Calu3 (cell line): ENCODE measurements at regions not wholly inside any gene's neighbourhood (a gene's known extent, or its start where the extent isn't known, plus 50 kb on each side); places are given as distances from the start of the nearest gene placed in this dataset.

ENCODE experiments used
- BruUV-seq: library from RNA; stranded (reverse); fragments of 400-500 nt; replicated peaks from 2 replicates; lab custom pipeline; 2021; lab: Mats Ljungman, UMichigan
- CTCF ChIA-PET: fragments of 300-600 bp; sonication (Branson Sonifier 250); formaldehyde crosslinking; loops from one replicate; lab custom pipeline; 2022; ENCODE audit warnings: antibody characterized with exemption; lab: Charles Lee
- DNase-seq: peaks from one replicate; pipeline ENCODE4 v3.0.0; 2022
- H3K27ac Mint-ChIP-seq: one replicate; pipeline ENCODE4 v1.8.0; 2022; ENCODE audit warnings: mixed read lengths; ENCODE audit not compliant: unreplicated experiment
- H3K27me3 Mint-ChIP-seq: one replicate; pipeline ENCODE4 v1.8.0; 2022; ENCODE audit warnings: mixed read lengths; ENCODE audit not compliant: unreplicated experiment
- H3K36me3 Mint-ChIP-seq: one replicate; pipeline ENCODE4 v1.8.0; 2022; ENCODE audit warnings: mild to moderate bottlenecking, moderate library complexity, mixed read lengths; ENCODE audit not compliant: insufficient read depth, unreplicated experiment
- H3K4me1 Mint-ChIP-seq: one replicate; pipeline ENCODE4 v1.8.0; 2022; ENCODE audit warnings: mild to moderate bottlenecking, low read depth, mixed read lengths; ENCODE audit not compliant: unreplicated experiment
- H3K4me3 Mint-ChIP-seq: one replicate; pipeline ENCODE4 v1.8.0; 2022; ENCODE audit warnings: mild to moderate bottlenecking, low read depth, moderate library complexity, mixed read lengths; ENCODE audit not compliant: unreplicated experiment
- H3K9me3 Mint-ChIP-seq: one replicate; pipeline ENCODE4 v1.8.0; 2022; ENCODE audit warnings: low read depth, mixed read lengths; ENCODE audit not compliant: unreplicated experiment
- CTCF ChIP-seq: fragments of 200-600 bp; IDR thresholded peaks from one replicate; pipeline ENCODE4 v1.8.0; 2022; ENCODE audit warnings: antibody characterized with exemption; ENCODE audit not compliant: unreplicated experiment
- intact Hi-C: fragments of 100-400 bp; cut with micrococcal nuclease; formaldehyde crosslinking; loops from one replicate; pipeline ENCODE4 v1.10.0; 2022; ENCODE audit not compliant: unreplicated experiment

- no peak for TF ChIP-seq CTCF
- no peaks in the 10 kb centered on the region for H3K27me3 Mint-ChIP-seq
- H3K36me3 Mint-ChIP-seq = no peaks in the 10 kb centered on the region
- H3K9me3 Mint-ChIP-seq = no peaks in the 10 kb centered on the region
- no peak overlapping the region for H3K4me3 Mint-ChIP-seq
- BruUV-seq = no TSS peak
- H3K27ac Mint-ChIP-seq = no peak overlapping the region
- CTCF ChIA-PET = no interaction called here
- no peaks in the 10 kb centered on the region for H3K4me1 Mint-ChIP-seq
- intact Hi-C loops = loop anchor here (10.0 kb wide), 1 partner anchor 122 kb away; no protein-coding TSS in a partner anchor
- no peak for DNase-seq
These were observed 414.5 kb downstream of the MFSD1 start for GRCh38 chr3:159216311-159216710.

DNA sequence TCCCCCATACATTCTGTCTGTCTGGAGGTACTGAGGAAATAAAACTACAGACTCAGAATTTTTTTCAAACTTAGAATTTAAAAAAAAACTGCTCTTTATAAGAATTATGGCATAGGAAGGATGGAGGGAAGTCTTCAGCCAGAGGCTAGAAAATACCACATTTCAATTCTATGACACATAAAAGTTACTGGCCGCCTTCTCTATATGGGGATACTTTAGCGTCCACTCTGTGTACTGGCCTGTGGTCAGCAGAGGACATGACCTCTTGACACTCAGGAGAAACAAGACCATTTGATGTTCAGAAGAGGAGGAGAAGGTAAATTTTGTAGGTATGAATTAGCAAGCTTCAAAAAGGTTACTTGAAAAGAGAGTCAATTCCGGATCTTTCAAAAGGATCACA, 417.4 kb downstream of the MFSD1 start:
- H3K36me3 Mint-ChIP-seq = no peaks in the 10 kb centered on the region
- CTCF ChIA-PET = no interaction called here
- no peak overlapping the region for H3K27ac Mint-ChIP-seq
- DNase-seq = no peak
- no peak for TF ChIP-seq CTCF
- H3K4me3 Mint-ChIP-seq = no peak overlapping the region
- no peaks in the 10 kb centered on the region for H3K27me3 Mint-ChIP-seq
- H3K4me1 Mint-ChIP-seq = no peaks in the 10 kb centered on the region
- BruUV-seq = no TSS peak
- intact Hi-C loops = loop anchor here (10.0 kb wide), 1 partner anchor 124 kb away; no protein-coding TSS in a partner anchor
- H3K9me3 Mint-ChIP-seq = no peaks in the 10 kb centered on the region

GRCh38 chr3:159221335-159221734, 419.5 kb downstream of the MFSD1 start:
- CTCF ChIA-PET = interaction anchor here (0.8 kb wide), 1 partner anchor 179 kb away, joined by 3 read pairs; no protein-coding TSS in a partner anchor
- Mint-ChIP-seq H3K27ac (no peak overlapping the region), H3K36me3 (no peaks in the 10 kb centered on the region), H3K4me3 (no peak overlapping the region), H3K27me3 (no peaks in the 10 kb centered on the region), H3K9me3 (no peaks in the 10 kb centered on the region), H3K4me1 (no peaks in the 10 kb centered on the region)
- intact Hi-C loops = no loop called here
- TF ChIP-seq CTCF = no peak
- BruUV-seq = no TSS peak
- no peak for DNase-seq

DNA sequence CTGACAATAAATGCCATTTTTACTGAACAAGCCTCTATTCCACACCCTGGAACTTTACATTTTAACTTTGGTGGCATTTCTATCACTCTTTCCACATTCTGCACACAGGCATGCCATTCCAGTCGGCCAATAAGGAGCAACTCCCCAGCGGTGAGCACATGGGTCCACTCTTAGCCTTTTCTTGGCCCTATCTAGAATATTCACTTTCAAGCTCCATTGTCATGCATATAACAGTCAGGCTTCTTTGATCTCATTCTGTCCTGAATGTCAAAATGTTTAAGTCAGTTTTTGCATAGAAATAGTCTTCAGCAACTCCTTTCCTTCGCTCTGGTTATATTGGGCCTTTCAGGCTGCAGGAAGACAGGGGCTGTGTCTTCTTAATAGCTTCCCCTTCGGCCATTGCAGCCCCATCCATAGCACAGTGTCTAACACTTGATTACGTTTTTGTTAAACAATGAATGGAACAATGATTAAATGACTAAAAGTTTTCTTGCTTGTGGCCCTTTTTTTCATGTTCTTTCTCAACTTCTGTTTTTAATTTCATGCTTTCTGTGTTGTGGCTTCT, 427.3 kb downstream of the MFSD1 start:
- BruUV-seq = no TSS peak
- Mint-ChIP-seq H3K4me1 (peaks cover 13% of the 10 kb centered on the region), H3K36me3 (no peaks in the 10 kb centered on the region), H3K4me3 (no peak overlapping the region), H3K9me3 (no peaks in the 10 kb centered on the region), H3K27ac (no peak overlapping the region), H3K27me3 (no peaks in the 10 kb centered on the region)
- DNase-seq = no peak
- TF ChIP-seq CTCF = no peak
- CTCF ChIA-PET = interaction anchor here (1.6 kb wide), 1 partner anchor 10 kb away, joined by 7 read pairs; no protein-coding TSS in a partner anchor
- intact Hi-C loops = no loop called here
